Peyer's patch (tissue), 4 donors: ENCODE measurements at regions not wholly inside any gene's neighbourhood (a gene's known extent, or its start where the extent isn't known, plus 50 kb on each side); places are given as distances from the start of the nearest gene placed in this dataset.

Experiments used
- DNase-seq, 3 donors: peaks; one replicate each; pipeline ENCODE4 v3.0.0-alpha.2; 2017 to 2019
- H3K27ac ChIP-seq, 4 donors: fragments of 200-600 bp; sonication (generic); one replicate each; pipeline ENCODE4 v1.5.1; 2016 to 2019
- H3K27me3 ChIP-seq, 2 donors: fragments of 200-600 bp; sonication (generic); one replicate each; pipeline ENCODE4 v1.5.1; 2019
- H3K36me3 ChIP-seq, 3 donors: fragments of 200-600 bp; sonication (generic); one replicate each; pipeline ENCODE4 v1.5.1; 2016 to 2019
- H3K4me1 ChIP-seq, 4 donors: fragments of 200-600 bp; sonication (generic); one replicate each; pipeline ENCODE4 v1.5.1; 2016 to 2019
- H3K4me3 ChIP-seq, 4 donors: fragments of 200-600 bp; sonication (generic); 1 replicate in 3 of 4; 2 replicates in 1 of 4; pipeline ENCODE4 v1.5.1; 2016 to 2019; ENCODE audit warnings: mild to moderate bottlenecking in 1 of 4
- H3K9me3 ChIP-seq, 4 donors: fragments of 200-600 bp; sonication (generic); one replicate each; pipeline ENCODE4 v1.5.1; 2016 to 2019; ENCODE audit warnings: mild to moderate bottlenecking in 1 of 4
- CTCF ChIP-seq, 6 experiments: fragments of 450-650 bp in 4 of 6; fragments of 200-600 bp in 2 of 6; sonication (generic) in 1 of 6; IDR thresholded peaks; one replicate each; pipeline ENCODE4 v1.5.1; 2017 to 2019; ENCODE audit warnings: antibody characterized with exemption in 6 of 6, mild to moderate bottlenecking in 3 of 6, moderate library complexity in 1 of 6
- POLR2A ChIP-seq, 2 donors: fragments of 450-650 bp; IDR thresholded peaks; one replicate each; pipeline ENCODE4 v1.5.1; 2017; ENCODE audit warnings: antibody characterized with exemption in 2 of 2, mild to moderate bottlenecking in 2 of 2, moderate library complexity in 2 of 2

- DNase-seq, result no peak
- H3K36me3 ChIP-seq, result no peaks in the 10 kb centered on the region
- no peaks in the 10 kb centered on the region for H3K4me1 ChIP-seq
- TF ChIP-seq POLR2A (IDR thresholded peaks at IDR 0.05), result no peak
- no peak for TF ChIP-seq CTCF (IDR thresholded peaks at IDR 0.05)
- H3K27ac ChIP-seq, result no peak overlapping the region
- H3K27me3 ChIP-seq, result no peaks in the 10 kb centered on the region
- H3K4me3 ChIP-seq, result no peak overlapping the region
- no peaks in the 10 kb centered on the region for H3K9me3 ChIP-seq
These were observed 686.5 kb downstream of the MECOM start for GRCh38 chr3:168976969-168977368.

- TF ChIP-seq POLR2A (IDR thresholded peaks at IDR 0.05) (no peak), CTCF (IDR thresholded peaks at IDR 0.05) (no peak)
- no peaks in the 10 kb centered on the region for H3K4me1 ChIP-seq
- H3K36me3 ChIP-seq, result no peaks in the 10 kb centered on the region
- H3K4me3 ChIP-seq, result no peak overlapping the region
- no peaks in the 10 kb centered on the region for H3K27me3 ChIP-seq
- no peak overlapping the region for H3K27ac ChIP-seq
- no peaks in the 10 kb centered on the region for H3K9me3 ChIP-seq
- no peak for DNase-seq
These were observed 687.9 kb downstream of the MECOM start for GRCh38 chr3:168975576-168975975.

- no peak for TF ChIP-seq POLR2A (IDR thresholded peaks at IDR 0.05)
- TF ChIP-seq CTCF (IDR thresholded peaks at IDR 0.05), result no peak
- no peak overlapping the region for H3K27ac ChIP-seq
- H3K4me3 ChIP-seq, result no peak overlapping the region
- H3K27me3 ChIP-seq, result no peaks in the 10 kb centered on the region
- H3K9me3 ChIP-seq, result no peaks in the 10 kb centered on the region
- no peaks in the 10 kb centered on the region for H3K36me3 ChIP-seq
- no peaks in the 10 kb centered on the region for H3K4me1 ChIP-seq
- no peak for DNase-seq
These were observed 688.7 kb downstream of the MECOM start for GRCh38 chr3:168974617-168975403.

- Histone ChIP-seq H3K27me3 (no peaks in the 10 kb centered on the region), H3K4me3 (no peak overlapping the region), H3K9me3 (no peaks in the 10 kb centered on the region), H3K4me1 (no peaks in the 10 kb centered on the region), H3K27ac (no peak overlapping the region), H3K36me3 (no peaks in the 10 kb centered on the region)
- no peak for DNase-seq
- TF ChIP-seq CTCF (IDR thresholded peaks at IDR 0.05) (no peak), POLR2A (IDR thresholded peaks at IDR 0.05) (no peak)
These were observed 689.6 kb downstream of the MECOM start for GRCh38 chr3:168973897-168974296.

- no peak overlapping the region for H3K27ac ChIP-seq
These were observed 690.3 kb downstream of the MECOM start for GRCh38 chr3:168973206-168973605.

More at GRCh38 chr3:168973206-168973605, 690.3 kb downstream of the MECOM start:
- TF ChIP-seq CTCF (IDR thresholded peaks at IDR 0.05), result no peak
- no peak for TF ChIP-seq POLR2A (IDR thresholded peaks at IDR 0.05)
- H3K9me3 ChIP-seq, result no peaks in the 10 kb centered on the region
- no peaks in the 10 kb centered on the region for H3K36me3 ChIP-seq
- no peaks in the 10 kb centered on the region for H3K4me1 ChIP-seq
- H3K4me3 ChIP-seq, result no peak overlapping the region
- no peaks in the 10 kb centered on the region for H3K27me3 ChIP-seq
- no peak for DNase-seq
